Epithelial cell of esophagus (primary cell): ENCODE measurements at regions not wholly inside any gene's neighbourhood (a gene's known extent, or its start where the extent isn't known, plus 50 kb on each side); places are given as distances from the start of the nearest gene placed in this dataset.

Source experiments
- DNase-seq: peaks from one replicate; pipeline ENCODE4 v3.0.0; 2010; ENCODE audit warnings: low read depth
- H3K4me3 ChIP-seq: 2 replicates; pipeline ENCODE4 v1.5.1; 2011; ENCODE audit warnings: mild to moderate bottlenecking, low read length, control low read depth
- TF ChIP-seq, protein P1 (sequence below): IDR thresholded peaks from 2 replicates; pipeline ENCODE4 v1.5.1; 2011; ENCODE audit warnings: low read depth, mild to moderate bottlenecking, low read length, control low read depth, inconsistent platforms; ENCODE audit not compliant: insufficient read depth; ENCODE audit errors: missing control alignments

DNA sequence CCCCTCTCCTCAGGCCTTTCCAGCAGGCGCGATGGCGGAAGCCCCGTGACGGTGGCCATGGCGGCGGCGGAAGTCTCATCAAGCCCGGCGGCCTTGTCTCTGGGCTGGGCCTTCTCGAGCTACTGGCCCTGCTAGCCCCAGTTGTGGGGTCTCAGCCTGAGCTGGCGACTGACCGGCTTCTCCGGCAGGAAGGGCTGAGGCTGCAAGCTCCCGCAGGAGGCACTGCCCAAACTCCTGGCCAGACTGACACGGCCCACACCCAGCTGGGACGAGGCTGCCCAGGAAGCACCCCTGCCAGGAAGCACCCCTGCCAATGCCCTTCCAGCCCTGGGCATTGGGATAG lies 88.5 kb upstream of the ANKH start:
- TF ChIP-seq, protein P1, sequence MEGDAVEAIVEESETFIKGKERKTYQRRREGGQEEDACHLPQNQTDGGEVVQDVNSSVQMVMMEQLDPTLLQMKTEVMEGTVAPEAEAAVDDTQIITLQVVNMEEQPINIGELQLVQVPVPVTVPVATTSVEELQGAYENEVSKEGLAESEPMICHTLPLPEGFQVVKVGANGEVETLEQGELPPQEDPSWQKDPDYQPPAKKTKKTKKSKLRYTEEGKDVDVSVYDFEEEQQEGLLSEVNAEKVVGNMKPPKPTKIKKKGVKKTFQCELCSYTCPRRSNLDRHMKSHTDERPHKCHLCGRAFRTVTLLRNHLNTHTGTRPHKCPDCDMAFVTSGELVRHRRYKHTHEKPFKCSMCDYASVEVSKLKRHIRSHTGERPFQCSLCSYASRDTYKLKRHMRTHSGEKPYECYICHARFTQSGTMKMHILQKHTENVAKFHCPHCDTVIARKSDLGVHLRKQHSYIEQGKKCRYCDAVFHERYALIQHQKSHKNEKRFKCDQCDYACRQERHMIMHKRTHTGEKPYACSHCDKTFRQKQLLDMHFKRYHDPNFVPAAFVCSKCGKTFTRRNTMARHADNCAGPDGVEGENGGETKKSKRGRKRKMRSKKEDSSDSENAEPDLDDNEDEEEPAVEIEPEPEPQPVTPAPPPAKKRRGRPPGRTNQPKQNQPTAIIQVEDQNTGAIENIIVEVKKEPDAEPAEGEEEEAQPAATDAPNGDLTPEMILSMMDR = no peak
- DNase-seq = no peak
- H3K4me3 ChIP-seq = no peak overlapping the region

DNA sequence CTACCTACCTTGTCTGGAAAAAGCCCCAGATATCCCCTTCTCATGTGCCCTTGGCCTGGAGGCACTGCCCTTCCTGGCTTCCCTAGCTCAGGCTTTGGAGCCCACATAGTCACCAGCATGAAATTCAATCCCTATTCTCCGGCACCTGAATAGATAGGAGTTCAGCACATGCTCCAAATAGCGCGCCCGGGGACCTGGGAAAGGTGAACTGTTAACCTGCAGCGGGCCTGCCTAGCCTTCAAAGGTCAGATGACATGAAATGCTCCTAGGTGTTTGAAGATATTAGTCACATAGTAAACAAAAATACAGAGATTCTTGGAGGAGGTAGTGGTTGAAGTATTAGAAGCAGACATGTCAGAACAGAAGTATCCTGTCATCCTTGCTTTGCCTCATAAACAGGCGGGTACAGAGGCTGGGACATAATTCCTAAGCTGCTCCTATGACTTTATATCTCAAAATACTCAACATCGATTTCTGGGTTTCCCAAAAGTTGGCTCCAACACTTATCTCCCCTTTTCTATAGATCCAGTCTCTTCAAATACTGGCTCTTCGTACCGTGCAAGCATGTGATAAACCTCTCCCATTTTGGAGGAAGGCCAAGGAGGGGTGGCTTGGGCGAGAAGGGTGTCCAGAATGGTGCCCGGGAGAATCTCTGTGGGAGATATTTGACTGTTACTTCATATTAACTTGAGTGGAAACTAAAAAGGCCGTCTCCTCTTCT lies 88.0 kb upstream of the ANKH start:
- no peak overlapping the region for H3K4me3 ChIP-seq
- TF ChIP-seq, protein P1 = no peak
- DNase-seq = peak; percentile 91

DNA sequence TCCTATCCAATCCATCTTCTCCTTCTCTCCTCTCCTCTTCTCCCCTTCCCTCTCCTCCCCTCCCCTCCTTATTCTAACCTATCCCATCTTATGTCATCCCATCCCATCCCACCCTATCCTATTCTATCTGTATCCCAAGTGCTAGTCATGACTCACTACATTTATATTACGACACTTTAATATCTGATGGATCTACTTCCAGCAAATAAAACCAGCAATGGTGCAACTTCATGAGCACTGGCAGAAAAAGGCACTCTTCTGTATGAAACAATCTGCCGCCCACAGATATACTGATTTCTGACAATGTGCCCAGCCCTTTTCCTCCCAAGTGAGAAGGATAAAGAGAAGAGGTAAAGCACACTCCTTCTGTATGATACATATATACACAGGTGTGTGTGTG lies 86.6 kb upstream of the ANKH start:
- DNase-seq = peak; percentile 63
- TF ChIP-seq, protein P1 = no peak
- no peak overlapping the region for H3K4me3 ChIP-seq

DNA sequence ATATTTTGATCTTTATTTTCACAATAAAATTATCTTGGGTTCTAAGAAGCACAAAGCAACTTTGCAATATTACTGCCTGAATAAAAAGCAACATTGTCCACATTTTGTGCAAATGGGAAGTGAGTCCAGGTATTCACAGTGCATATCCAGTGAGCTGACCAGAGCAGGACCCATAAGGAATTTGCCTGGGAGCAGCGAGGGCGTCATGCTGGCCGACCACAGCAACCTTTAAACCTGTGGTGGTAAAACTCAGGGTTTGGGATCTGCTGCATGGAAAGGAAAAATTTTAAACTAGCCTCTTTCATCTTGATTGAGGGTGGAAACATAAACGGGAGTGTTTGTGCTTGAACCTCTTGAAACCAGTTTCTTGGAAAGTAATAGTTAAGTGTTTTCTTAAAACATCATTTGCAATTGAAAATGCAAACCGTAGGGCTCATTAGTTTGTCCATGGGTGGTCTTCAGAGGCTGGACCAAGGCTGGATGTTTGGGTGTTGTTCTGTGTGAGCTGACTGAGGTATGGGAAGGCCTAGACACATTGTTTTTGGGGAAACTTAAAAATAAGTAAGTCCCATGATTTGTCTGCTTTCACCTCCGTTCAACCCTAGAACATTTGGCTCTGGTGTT lies 85.0 kb upstream of the ANKH start:
- no peak for DNase-seq
- TF ChIP-seq, protein P1 = no peak
- no peak overlapping the region for H3K4me3 ChIP-seq

DNA sequence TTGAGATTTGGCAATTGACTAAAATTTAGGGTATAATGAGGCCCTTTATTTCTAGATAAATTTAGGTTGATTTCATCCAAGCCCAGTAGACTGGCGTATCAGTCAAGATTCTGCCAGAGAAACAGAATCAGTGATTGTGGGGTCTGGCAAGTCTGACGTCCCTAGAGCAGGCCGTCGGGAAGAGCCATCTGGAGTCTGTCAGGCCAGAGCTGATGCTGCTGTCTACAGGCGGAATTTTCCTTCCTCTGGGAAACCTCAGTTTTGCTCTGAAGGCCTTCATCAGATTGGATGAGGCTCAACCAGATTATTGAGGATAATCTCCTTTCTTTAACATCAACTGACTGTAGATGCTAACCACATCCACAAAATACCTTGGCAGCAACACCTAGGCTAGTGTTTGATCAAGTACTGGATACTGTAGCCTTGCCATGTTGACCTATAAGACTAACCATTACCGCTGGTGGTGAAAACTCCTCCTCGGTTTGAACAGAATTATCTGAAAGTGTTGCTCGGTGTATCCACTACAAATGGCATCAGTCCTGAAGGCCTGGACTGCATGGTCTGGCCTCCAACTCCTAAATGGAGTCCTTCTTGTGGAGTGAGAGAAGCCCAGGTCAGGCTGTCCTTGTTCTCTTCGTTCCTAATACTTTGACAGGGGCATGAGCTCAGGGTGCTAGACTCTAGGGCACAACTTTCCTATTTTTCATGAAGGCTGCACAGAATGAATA lies 83.2 kb upstream of the ANKH start:
- no peak for DNase-seq
- H3K4me3 ChIP-seq = no peak overlapping the region
- TF ChIP-seq, protein P1 = no peak

DNA sequence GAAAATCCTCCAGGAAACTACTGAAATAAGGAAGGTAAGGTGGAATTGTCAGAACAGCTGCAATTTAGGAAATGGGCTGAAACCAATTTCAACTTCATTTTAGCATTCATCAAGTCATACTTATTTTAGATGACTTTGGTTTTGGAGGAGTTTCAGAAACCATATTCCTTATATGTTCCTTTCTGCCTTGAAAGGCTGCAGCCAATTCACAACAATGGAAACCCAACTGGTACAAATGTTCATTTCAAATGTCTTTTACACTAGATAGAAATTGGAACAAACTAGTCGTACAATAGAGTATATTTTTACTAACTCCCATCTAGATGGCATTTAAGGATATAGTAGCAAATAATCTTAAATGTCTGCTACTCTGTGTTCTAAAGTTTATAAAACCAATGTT lies 82.6 kb upstream of the ANKH start:
- no peak overlapping the region for H3K4me3 ChIP-seq
- no peak for DNase-seq
- TF ChIP-seq, protein P1 = no peak
